ENCODE measurements at regions not wholly inside any gene's neighbourhood (a gene's known extent, or its start where the extent isn't known, plus 50 kb on each side); places are given as distances from the start of the nearest gene placed in this dataset.

DNA sequence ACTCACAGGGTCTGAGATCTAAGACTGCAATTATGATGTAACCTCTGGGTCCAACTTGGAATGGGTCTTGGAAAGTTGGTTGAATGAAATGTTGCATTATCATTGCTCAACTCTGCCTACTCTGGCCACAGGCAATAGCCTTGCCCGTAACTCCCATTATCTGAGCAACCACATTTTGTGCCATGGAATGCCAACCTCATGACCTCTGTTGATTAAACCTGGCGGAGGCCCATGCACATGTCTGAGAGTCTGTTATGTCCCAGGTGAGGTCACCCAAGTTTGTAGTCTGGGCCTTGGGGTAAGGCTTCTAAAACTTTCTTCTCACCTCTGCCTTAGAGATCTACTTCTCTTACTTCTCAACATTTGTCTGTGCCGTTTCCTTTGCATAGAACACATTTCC is 140.9 kb downstream of the TBX5 start:
- TF ChIP-seq POLR2AphosphoS5 (IDR thresholded peaks at IDR 0.05; ENCODE audit: low read depth, low read length), result no peak
- no peak for TF ChIP-seq SIN3A (IDR thresholded peaks at IDR 0.05; ENCODE audit: borderline replicate concordance, insufficient read depth, low read length)
- TF ChIP-seq, protein P1, sequence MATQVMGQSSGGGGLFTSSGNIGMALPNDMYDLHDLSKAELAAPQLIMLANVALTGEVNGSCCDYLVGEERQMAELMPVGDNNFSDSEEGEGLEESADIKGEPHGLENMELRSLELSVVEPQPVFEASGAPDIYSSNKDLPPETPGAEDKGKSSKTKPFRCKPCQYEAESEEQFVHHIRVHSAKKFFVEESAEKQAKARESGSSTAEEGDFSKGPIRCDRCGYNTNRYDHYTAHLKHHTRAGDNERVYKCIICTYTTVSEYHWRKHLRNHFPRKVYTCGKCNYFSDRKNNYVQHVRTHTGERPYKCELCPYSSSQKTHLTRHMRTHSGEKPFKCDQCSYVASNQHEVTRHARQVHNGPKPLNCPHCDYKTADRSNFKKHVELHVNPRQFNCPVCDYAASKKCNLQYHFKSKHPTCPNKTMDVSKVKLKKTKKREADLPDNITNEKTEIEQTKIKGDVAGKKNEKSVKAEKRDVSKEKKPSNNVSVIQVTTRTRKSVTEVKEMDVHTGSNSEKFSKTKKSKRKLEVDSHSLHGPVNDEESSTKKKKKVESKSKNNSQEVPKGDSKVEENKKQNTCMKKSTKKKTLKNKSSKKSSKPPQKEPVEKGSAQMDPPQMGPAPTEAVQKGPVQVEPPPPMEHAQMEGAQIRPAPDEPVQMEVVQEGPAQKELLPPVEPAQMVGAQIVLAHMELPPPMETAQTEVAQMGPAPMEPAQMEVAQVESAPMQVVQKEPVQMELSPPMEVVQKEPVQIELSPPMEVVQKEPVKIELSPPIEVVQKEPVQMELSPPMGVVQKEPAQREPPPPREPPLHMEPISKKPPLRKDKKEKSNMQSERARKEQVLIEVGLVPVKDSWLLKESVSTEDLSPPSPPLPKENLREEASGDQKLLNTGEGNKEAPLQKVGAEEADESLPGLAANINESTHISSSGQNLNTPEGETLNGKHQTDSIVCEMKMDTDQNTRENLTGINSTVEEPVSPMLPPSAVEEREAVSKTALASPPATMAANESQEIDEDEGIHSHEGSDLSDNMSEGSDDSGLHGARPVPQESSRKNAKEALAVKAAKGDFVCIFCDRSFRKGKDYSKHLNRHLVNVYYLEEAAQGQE (IDR thresholded peaks at IDR 0.05; ENCODE audit: insufficient read depth in 1 of 2, low read depth in 2 of 2, low read length in 2 of 2), result no peak
